SK-N-SH (cell line): ENCODE measurements at regions not wholly inside any gene's neighbourhood (a gene's known extent, or its start where the extent isn't known, plus 50 kb on each side); places are given as distances from the start of the nearest gene placed in this dataset.

ENCODE experiments used
- FOXJ3 ChIP-seq: sonication (generic); formaldehyde crosslinking; IDR thresholded peaks from 2 replicates; pipeline ENCODE4 v1.5.1; 2020; ENCODE audit warnings: mild to moderate bottlenecking, missing genetic modification reagents
- GATA2 ChIP-seq: sonication (generic); formaldehyde crosslinking; IDR thresholded peaks from 2 replicates; pipeline ENCODE4 v1.5.0; 2020; ENCODE audit warnings: mild to moderate bottlenecking, missing genetic modification reagents
- MXI1 ChIP-seq: IDR thresholded peaks from 2 replicates; pipeline ENCODE4 v1.6.1; 2012; ENCODE audit warnings: mild to moderate bottlenecking, low read depth, low read length, improper control_type of control experiment
- SIN3A ChIP-seq: IDR thresholded peaks from 2 replicates; pipeline ENCODE4 v1.6.1; 2012; ENCODE audit warnings: low read depth, mild to moderate bottlenecking, low read length, moderate library complexity, borderline replicate concordance
- TF ChIP-seq, protein P1 (sequence below): fragments of 200-600 bp; sonication (generic); IDR thresholded peaks from 2 replicates; pipeline ENCODE4 v1.6.1; 2017; ENCODE audit warnings: antibody characterized with exemption, mild to moderate bottlenecking, moderate library complexity
- TF ChIP-seq, protein P2 (sequence below): IDR thresholded peaks from 2 replicates; pipeline ENCODE4 v1.4.0; 2012; ENCODE audit warnings: low read depth

DNA sequence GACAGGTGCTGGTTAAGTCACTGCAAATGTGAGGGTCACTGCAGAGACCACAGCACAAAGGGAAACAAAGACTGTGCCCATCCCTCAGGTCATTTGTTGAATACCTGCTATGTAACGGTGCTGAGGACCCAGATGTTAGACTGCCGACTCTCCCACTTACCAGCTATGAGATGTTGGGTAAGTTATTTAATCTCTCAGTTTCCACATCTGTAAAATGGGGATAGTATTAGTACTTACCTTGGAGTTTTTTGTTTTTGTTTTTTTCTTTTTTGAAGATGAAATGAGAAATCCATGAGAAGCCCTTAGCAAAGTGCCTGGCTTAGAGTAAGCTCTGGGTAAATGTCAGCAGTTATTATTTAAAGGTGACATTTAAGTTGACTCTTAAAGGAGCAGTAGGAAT is 50.5 kb upstream of the PMFBP1 start:
- TF ChIP-seq, protein P1, sequence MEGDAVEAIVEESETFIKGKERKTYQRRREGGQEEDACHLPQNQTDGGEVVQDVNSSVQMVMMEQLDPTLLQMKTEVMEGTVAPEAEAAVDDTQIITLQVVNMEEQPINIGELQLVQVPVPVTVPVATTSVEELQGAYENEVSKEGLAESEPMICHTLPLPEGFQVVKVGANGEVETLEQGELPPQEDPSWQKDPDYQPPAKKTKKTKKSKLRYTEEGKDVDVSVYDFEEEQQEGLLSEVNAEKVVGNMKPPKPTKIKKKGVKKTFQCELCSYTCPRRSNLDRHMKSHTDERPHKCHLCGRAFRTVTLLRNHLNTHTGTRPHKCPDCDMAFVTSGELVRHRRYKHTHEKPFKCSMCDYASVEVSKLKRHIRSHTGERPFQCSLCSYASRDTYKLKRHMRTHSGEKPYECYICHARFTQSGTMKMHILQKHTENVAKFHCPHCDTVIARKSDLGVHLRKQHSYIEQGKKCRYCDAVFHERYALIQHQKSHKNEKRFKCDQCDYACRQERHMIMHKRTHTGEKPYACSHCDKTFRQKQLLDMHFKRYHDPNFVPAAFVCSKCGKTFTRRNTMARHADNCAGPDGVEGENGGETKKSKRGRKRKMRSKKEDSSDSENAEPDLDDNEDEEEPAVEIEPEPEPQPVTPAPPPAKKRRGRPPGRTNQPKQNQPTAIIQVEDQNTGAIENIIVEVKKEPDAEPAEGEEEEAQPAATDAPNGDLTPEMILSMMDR = no peak
- TF ChIP-seq FOXJ3 (CRISPR knock-in tag) (no peak), GATA2 (CRISPR knock-in tag) (no peak), MXI1 (no peak), SIN3A (no peak)
- TF ChIP-seq, protein P2, sequence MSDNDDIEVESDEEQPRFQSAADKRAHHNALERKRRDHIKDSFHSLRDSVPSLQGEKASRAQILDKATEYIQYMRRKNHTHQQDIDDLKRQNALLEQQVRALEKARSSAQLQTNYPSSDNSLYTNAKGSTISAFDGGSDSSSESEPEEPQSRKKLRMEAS = no peak
